ENCODE measurements at regions not wholly inside any gene's neighbourhood (a gene's known extent, or its start where the extent isn't known, plus 50 kb on each side); places are given as distances from the start of the nearest gene placed in this dataset.
"Not testable (repeated sequence)": the region's sequence is repeated elsewhere in the genome, so short reads cannot be mapped to it uniquely, and the experiment has no call there.

- no peaks in the 10 kb centered on the region for H3K27me3 ChIP-seq (ENCODE audit: control insufficient read depth, insufficient read depth, low read length, poor library complexity, severe bottlenecking)
- Mint-ChIP-seq H3K9me3 (peaks cover 6% of the 10 kb centered on the region), H3K4me1 (peaks cover 14% of the 10 kb centered on the region), H3K4me3 (no peak overlapping the region), H3K27me3 (ENCODE audit: insufficient read depth) (no peaks in the 10 kb centered on the region), H3K36me3 (ENCODE audit: low read depth) (no peaks in the 10 kb centered on the region), H3K27ac (no peak overlapping the region)
- H3K27ac ChIP-seq (ENCODE audit: low read depth, low read length), result no peak overlapping the region
- DNase-seq, result peak; percentile 54
- H3K36me3 ChIP-seq (ENCODE audit: control insufficient read depth, insufficient read depth, low read length), result no peaks in the 10 kb centered on the region
- H3K4me3 ChIP-seq (ENCODE audit: low read length), result no peak overlapping the region
- peaks cover 2% of the 10 kb centered on the region for H3K4me1 ChIP-seq (ENCODE audit: control insufficient read depth, insufficient read depth, low read length)
- 92 to 96% methylated on average over 14 to 15 of the region's 15 CpGs for WGBS, 2 experiments (ENCODE audit: insufficient coverage in 1 of 2, insufficient read length in 1 of 2)
- TF ChIP-seq, protein P1, sequence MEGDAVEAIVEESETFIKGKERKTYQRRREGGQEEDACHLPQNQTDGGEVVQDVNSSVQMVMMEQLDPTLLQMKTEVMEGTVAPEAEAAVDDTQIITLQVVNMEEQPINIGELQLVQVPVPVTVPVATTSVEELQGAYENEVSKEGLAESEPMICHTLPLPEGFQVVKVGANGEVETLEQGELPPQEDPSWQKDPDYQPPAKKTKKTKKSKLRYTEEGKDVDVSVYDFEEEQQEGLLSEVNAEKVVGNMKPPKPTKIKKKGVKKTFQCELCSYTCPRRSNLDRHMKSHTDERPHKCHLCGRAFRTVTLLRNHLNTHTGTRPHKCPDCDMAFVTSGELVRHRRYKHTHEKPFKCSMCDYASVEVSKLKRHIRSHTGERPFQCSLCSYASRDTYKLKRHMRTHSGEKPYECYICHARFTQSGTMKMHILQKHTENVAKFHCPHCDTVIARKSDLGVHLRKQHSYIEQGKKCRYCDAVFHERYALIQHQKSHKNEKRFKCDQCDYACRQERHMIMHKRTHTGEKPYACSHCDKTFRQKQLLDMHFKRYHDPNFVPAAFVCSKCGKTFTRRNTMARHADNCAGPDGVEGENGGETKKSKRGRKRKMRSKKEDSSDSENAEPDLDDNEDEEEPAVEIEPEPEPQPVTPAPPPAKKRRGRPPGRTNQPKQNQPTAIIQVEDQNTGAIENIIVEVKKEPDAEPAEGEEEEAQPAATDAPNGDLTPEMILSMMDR (conservative IDR thresholded peaks at IDR 0.05), result no peak
- peaks cover 5% of the 10 kb centered on the region for H3K9me3 ChIP-seq (ENCODE audit: control insufficient read depth, low read length)
- no peak overlapping the region for H3K9ac ChIP-seq (ENCODE audit: extremely low read depth, low read length, poor library complexity, severe bottlenecking)
These were observed 63.1 kb upstream of the CACNA2D1 start for GRCh38 chr7:82506702-82507101.

DNA sequence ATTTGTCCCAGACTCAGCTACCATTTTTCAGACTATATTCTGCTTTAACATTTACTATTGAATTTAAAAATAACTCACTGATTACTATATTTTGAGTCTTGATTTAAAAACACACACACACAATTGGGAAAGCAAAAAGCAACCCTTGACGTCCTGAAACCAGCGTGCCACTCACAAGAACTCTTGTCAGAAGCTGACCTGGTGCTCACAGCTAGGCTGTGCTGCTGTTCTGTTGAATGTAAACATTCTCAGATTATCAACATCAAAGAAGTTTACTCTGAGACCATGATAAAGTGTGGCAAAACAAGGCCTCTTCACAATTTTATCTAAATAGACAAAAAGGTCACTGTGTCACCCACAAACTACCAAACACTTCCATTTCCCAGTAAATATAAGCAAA is 62.6 kb upstream of the CACNA2D1 start:
- Mint-ChIP-seq H3K36me3 (ENCODE audit: low read depth) (no peaks in the 10 kb centered on the region), H3K9me3 (peaks cover 11% of the 10 kb centered on the region), H3K27ac (no peak overlapping the region), H3K4me1 (peaks cover 14% of the 10 kb centered on the region), H3K27me3 (ENCODE audit: insufficient read depth) (no peaks in the 10 kb centered on the region), H3K4me3 (no peak overlapping the region)
- Histone ChIP-seq H3K27me3 (ENCODE audit: control insufficient read depth, insufficient read depth, low read length, poor library complexity, severe bottlenecking) (no peaks in the 10 kb centered on the region), H3K9ac (ENCODE audit: extremely low read depth, low read length, poor library complexity, severe bottlenecking) (no peak overlapping the region), H3K27ac (ENCODE audit: low read depth, low read length) (no peak overlapping the region), H3K4me3 (ENCODE audit: low read length) (no peak overlapping the region), H3K4me1 (ENCODE audit: control insufficient read depth, insufficient read depth, low read length) (peaks cover 2% of the 10 kb centered on the region), H3K9me3 (ENCODE audit: control insufficient read depth, low read length) (peaks cover 9% of the 10 kb centered on the region), H3K36me3 (ENCODE audit: control insufficient read depth, insufficient read depth, low read length) (no peaks in the 10 kb centered on the region)
- WGBS, 2 experiments (ENCODE audit: insufficient coverage in 1 of 2, insufficient read length in 1 of 2), result 75 to 100% methylated on average over 1 to 2 of the region's 2 CpGs
- TF ChIP-seq, protein P1 (conservative IDR thresholded peaks at IDR 0.05), result peak; percentile 17
- DNase-seq, result no peak

GRCh38 chr7:82501346-82501745 is 57.8 kb upstream of the CACNA2D1 start:
- Mint-ChIP-seq H3K36me3 (ENCODE audit: low read depth) (no peaks in the 10 kb centered on the region), H3K9me3 (peaks cover 21% of the 10 kb centered on the region), H3K27ac (no peak overlapping the region), H3K4me3 (no peak overlapping the region), H3K27me3 (ENCODE audit: insufficient read depth) (no peaks in the 10 kb centered on the region), H3K4me1 (peaks cover 11% of the 10 kb centered on the region)
- TF ChIP-seq, protein P1 (conservative IDR thresholded peaks at IDR 0.05), result no peak
- Histone ChIP-seq H3K9me3 (ENCODE audit: control insufficient read depth, low read length) (peaks cover 19% of the 10 kb centered on the region), H3K27ac (ENCODE audit: low read depth, low read length) (no peak overlapping the region), H3K9ac (ENCODE audit: extremely low read depth, low read length, poor library complexity, severe bottlenecking) (no peak overlapping the region), H3K36me3 (ENCODE audit: control insufficient read depth, insufficient read depth, low read length) (no peaks in the 10 kb centered on the region), H3K4me3 (ENCODE audit: low read length) (no peak overlapping the region), H3K4me1 (ENCODE audit: control insufficient read depth, insufficient read depth, low read length) (no peaks in the 10 kb centered on the region), H3K27me3 (ENCODE audit: control insufficient read depth, insufficient read depth, low read length, poor library complexity, severe bottlenecking) (no peaks in the 10 kb centered on the region)
- 96 to 100% methylated on average over 1 to 4 of the region's 4 CpGs for WGBS, 2 experiments (ENCODE audit: insufficient coverage in 1 of 2, insufficient read length in 1 of 2)
- DNase-seq, result no peak

DNA sequence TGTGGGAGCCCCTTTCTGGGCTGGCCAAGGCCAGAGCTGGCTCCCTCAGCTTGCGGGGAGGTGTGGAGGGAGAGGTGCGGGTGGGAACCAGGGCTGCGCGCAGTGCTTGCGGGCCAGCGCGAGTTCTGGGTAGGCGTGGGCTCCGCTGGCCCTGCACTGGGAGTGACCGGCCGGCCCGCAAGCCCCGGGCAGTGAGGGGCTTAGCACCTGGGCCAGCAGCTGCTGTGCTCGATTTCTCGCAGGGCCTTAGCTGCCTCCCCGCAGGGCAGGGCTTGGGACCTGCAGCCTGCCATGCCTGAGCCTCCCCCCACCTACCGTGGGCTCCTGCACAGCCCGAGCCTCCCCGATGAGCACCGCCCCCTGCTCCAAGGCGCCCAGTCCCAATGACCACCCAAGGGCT is 56.0 kb upstream of the CACNA2D1 start:
- not testable (repeated sequence) for H3K4me3 Mint-ChIP-seq; DNase-seq; H3K4me1 Mint-ChIP-seq; H3K4me1 ChIP-seq (ENCODE audit: control insufficient read depth, insufficient read depth, low read length); H3K27me3 Mint-ChIP-seq (ENCODE audit: insufficient read depth); H3K27ac Mint-ChIP-seq; H3K27ac ChIP-seq (ENCODE audit: low read depth, low read length); H3K36me3 ChIP-seq (ENCODE audit: control insufficient read depth, insufficient read depth, low read length); H3K9ac ChIP-seq (ENCODE audit: extremely low read depth, low read length, poor library complexity, severe bottlenecking); H3K36me3 Mint-ChIP-seq (ENCODE audit: low read depth); H3K4me3 ChIP-seq (ENCODE audit: low read length); H3K27me3 ChIP-seq (ENCODE audit: control insufficient read depth, insufficient read depth, low read length, poor library complexity, severe bottlenecking)
- peaks cover 19% of the 10 kb centered on the region for H3K9me3 ChIP-seq (ENCODE audit: control insufficient read depth, low read length)
- 95 to 100% methylated on average over 2 to 21 of the region's 21 CpGs for WGBS, 2 experiments (ENCODE audit: insufficient coverage in 1 of 2, insufficient read length in 1 of 2)
- H3K9me3 Mint-ChIP-seq, result peaks cover 21% of the 10 kb centered on the region
